HG03045 (cell line): ENCODE measurements at regions not wholly inside any gene's neighbourhood (a gene's known extent, or its start where the extent isn't known, plus 50 kb on each side); places are given as distances from the start of the nearest gene placed in this dataset.
"Not testable (repeated sequence)": the region's sequence is repeated elsewhere in the genome, so short reads cannot be mapped to it uniquely, and the experiment has no call there.

Source experiments
- ATAC-seq: cut with Tn5 transposase; IDR thresholded peaks from one replicate; pipeline ENCODE4 v1.9.1; 2021; ENCODE audit warnings: mild to moderate bottlenecking, moderate library complexity; ENCODE audit not compliant: unreplicated experiment

- no peak for ATAC-seq
Observed at GRCh38 chr11:130979386-130979972, 63.2 kb upstream of the SNX19 start.

- ATAC-seq: no peak
Observed at GRCh38 chr11:130980071-130980862, 64.0 kb upstream of the SNX19 start.

- not testable (repeated sequence) for ATAC-seq
Observed at GRCh38 chr11:130984241-130984640, 68.0 kb upstream of the SNX19 start.

GRCh38 chr11:130992788-130993187, 76.5 kb upstream of the SNX19 start:
- no peak for ATAC-seq

GRCh38 chr11:130994043-130994442, 77.8 kb upstream of the SNX19 start:
- no peak for ATAC-seq

- ATAC-seq: no peak
Observed at GRCh38 chr11:130995266-130995665, 79.0 kb upstream of the SNX19 start.

- no peak for ATAC-seq
Observed at GRCh38 chr11:130997278-130997677, 81.0 kb upstream of the SNX19 start.

GRCh38 chr11:130999086-130999485, 82.8 kb upstream of the SNX19 start:
- ATAC-seq: no peak

- no peak for ATAC-seq
Observed at GRCh38 chr11:130999992-131000770, 83.9 kb upstream of the SNX19 start.

GRCh38 chr11:131002145-131002544, 85.9 kb upstream of the SNX19 start:
- ATAC-seq: no peak

- no peak for ATAC-seq
Observed at GRCh38 chr11:131005829-131006228, 89.5 kb upstream of the SNX19 start.

GRCh38 chr11:131025020-131025419, 108.7 kb upstream of the SNX19 start:
- no peak for ATAC-seq

GRCh38 chr11:131025421-131026125, 109.3 kb upstream of the SNX19 start:
- peak; percentile 53 for ATAC-seq

- no peak for ATAC-seq
Observed at GRCh38 chr11:131027491-131027890, 111.2 kb upstream of the SNX19 start.

- ATAC-seq: no peak
Observed at GRCh38 chr11:131033151-131033651, 116.9 kb upstream of the SNX19 start.

- ATAC-seq: no peak
Observed at GRCh38 chr11:131036514-131036913, 120.2 kb upstream of the SNX19 start.

GRCh38 chr11:131037873-131038272, 121.6 kb upstream of the SNX19 start:
- ATAC-seq: no peak

GRCh38 chr11:131038597-131038996, 122.3 kb upstream of the SNX19 start:
- ATAC-seq: no peak

GRCh38 chr11:131041331-131042040, 125.2 kb upstream of the SNX19 start:
- no peak for ATAC-seq

- ATAC-seq: no peak
Observed at GRCh38 chr11:131042041-131042390, 125.7 kb upstream of the SNX19 start.
